Endodermal cell (in vitro differentiated cells): ENCODE measurements at regions not wholly inside any gene's neighbourhood (a gene's known extent, or its start where the extent isn't known, plus 50 kb on each side); places are given as distances from the start of the nearest gene placed in this dataset.

Source experiments
- DNase-seq: peaks from one replicate; pipeline ENCODE4 v3.0.0-alpha.2; 2017
- H3K27ac ChIP-seq: 2 replicates; pipeline ENCODE4 v1.5.1; 2013; ENCODE audit warnings: mild to moderate bottlenecking, low read depth, low read length, moderate library complexity
- H3K27me3 ChIP-seq: 2 replicates; pipeline ENCODE4 v1.6.1; 2013; ENCODE audit warnings: mild to moderate bottlenecking, low read length, moderate library complexity; ENCODE audit not compliant: insufficient read depth, control insufficient read depth, poor library complexity, severe bottlenecking
- H3K36me3 ChIP-seq: 2 replicates; pipeline ENCODE4 v1.7.0; 2013; ENCODE audit warnings: mild to moderate bottlenecking, low read length, moderate library complexity; ENCODE audit not compliant: control insufficient read depth, insufficient read depth
- H3K4me1 ChIP-seq: one replicate; pipeline ENCODE4 v1.7.0; 2013; ENCODE audit warnings: low read length; ENCODE audit not compliant: control insufficient read depth, insufficient read depth
- H3K4me3 ChIP-seq: 2 replicates; pipeline ENCODE4 v1.5.1; 2013; ENCODE audit warnings: mild to moderate bottlenecking, low read length, moderate library complexity
- H3K9ac ChIP-seq: 2 replicates; pipeline ENCODE4 v1.6.1; 2013; ENCODE audit warnings: mild to moderate bottlenecking, low read length, moderate library complexity; ENCODE audit not compliant: poor library complexity, severe bottlenecking; ENCODE audit errors: extremely low read depth
- H3K9me3 ChIP-seq: 2 replicates; pipeline ENCODE4 v1.6.1; 2013; ENCODE audit warnings: mild to moderate bottlenecking, low read length, moderate library complexity; ENCODE audit not compliant: control insufficient read depth
- H3K27ac Mint-ChIP-seq: 2 replicates; pipeline ENCODE4 v1.8.0; 2020; ENCODE audit warnings: mixed read lengths
- H3K27me3 Mint-ChIP-seq: 2 replicates; pipeline ENCODE4 v1.8.0; 2021; ENCODE audit warnings: mild to moderate bottlenecking, mixed read lengths; ENCODE audit not compliant: insufficient read depth
- H3K36me3 Mint-ChIP-seq: 2 replicates; pipeline ENCODE4 v1.8.0; 2020; ENCODE audit warnings: low read depth, mixed read lengths
- H3K4me1 Mint-ChIP-seq: 2 replicates; pipeline ENCODE4 v1.8.0; 2020; ENCODE audit warnings: mixed read lengths
- H3K4me3 Mint-ChIP-seq: 2 replicates; pipeline ENCODE4 v1.8.0; 2020; ENCODE audit warnings: mild to moderate bottlenecking, moderate library complexity, mixed read lengths
- H3K9me3 Mint-ChIP-seq: 2 replicates; pipeline ENCODE4 v1.8.0; 2020; ENCODE audit warnings: mild to moderate bottlenecking, mixed read lengths
- WGBS, 2 experiments: methylation state at CpG; one replicate each; pipeline versions ENCODE4 v1.1.5 to v1.1.7; 2013; ENCODE audit warnings: missing lambda C conversion rate in 2 of 2, mixed read lengths in 1 of 2; ENCODE audit not compliant: insufficient coverage in 1 of 2, insufficient read length in 1 of 2; 5-methylcytosine and 5-hydroxymethylcytosine counted together
- TF ChIP-seq, protein P1 (sequence below): fragments of 200-600 bp; sonication (generic); conservative IDR thresholded peaks from 2 replicates; pipeline ENCODE4 v1.5.0; 2021; ENCODE audit warnings: antibody characterized with exemption, mild to moderate bottlenecking

- H3K27ac Mint-ChIP-seq = no peak overlapping the region
Observed at GRCh38 chr16:13441675-13442074, 478.3 kb upstream of the ERCC4 start.

GRCh38 chr16:13448346-13448745 is 471.6 kb upstream of the ERCC4 start:
- H3K27ac ChIP-seq = no peak overlapping the region

More at GRCh38 chr16:13441675-13442074, 478.3 kb upstream of the ERCC4 start:
- TF ChIP-seq, protein P1, sequence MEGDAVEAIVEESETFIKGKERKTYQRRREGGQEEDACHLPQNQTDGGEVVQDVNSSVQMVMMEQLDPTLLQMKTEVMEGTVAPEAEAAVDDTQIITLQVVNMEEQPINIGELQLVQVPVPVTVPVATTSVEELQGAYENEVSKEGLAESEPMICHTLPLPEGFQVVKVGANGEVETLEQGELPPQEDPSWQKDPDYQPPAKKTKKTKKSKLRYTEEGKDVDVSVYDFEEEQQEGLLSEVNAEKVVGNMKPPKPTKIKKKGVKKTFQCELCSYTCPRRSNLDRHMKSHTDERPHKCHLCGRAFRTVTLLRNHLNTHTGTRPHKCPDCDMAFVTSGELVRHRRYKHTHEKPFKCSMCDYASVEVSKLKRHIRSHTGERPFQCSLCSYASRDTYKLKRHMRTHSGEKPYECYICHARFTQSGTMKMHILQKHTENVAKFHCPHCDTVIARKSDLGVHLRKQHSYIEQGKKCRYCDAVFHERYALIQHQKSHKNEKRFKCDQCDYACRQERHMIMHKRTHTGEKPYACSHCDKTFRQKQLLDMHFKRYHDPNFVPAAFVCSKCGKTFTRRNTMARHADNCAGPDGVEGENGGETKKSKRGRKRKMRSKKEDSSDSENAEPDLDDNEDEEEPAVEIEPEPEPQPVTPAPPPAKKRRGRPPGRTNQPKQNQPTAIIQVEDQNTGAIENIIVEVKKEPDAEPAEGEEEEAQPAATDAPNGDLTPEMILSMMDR = no peak
- H3K9me3 Mint-ChIP-seq = no peaks in the 10 kb centered on the region
- H3K4me1 Mint-ChIP-seq = peaks cover 19% of the 10 kb centered on the region
- no peak overlapping the region for H3K9ac ChIP-seq
- WGBS, 2 experiments = 88 to 94% methylated on average over 2 to 3 of the region's 3 CpGs
- no peaks in the 10 kb centered on the region for H3K27me3 ChIP-seq
- H3K27me3 Mint-ChIP-seq = no peaks in the 10 kb centered on the region
- H3K9me3 ChIP-seq = no peaks in the 10 kb centered on the region
- no peak overlapping the region for H3K27ac ChIP-seq
- no peaks in the 10 kb centered on the region for H3K36me3 Mint-ChIP-seq
- no peaks in the 10 kb centered on the region for H3K4me1 ChIP-seq
- H3K4me3 ChIP-seq = no peak overlapping the region
- H3K4me3 Mint-ChIP-seq = no peak overlapping the region
- H3K36me3 ChIP-seq = no peaks in the 10 kb centered on the region
- no peak for DNase-seq

GRCh38 chr16:13453325-13453724 is 466.6 kb upstream of the ERCC4 start:
- TF ChIP-seq, protein P1 = no peak
- no peak for DNase-seq
- H3K27ac Mint-ChIP-seq = no peak overlapping the region

More at GRCh38 chr16:13448346-13448745, 471.6 kb upstream of the ERCC4 start:
- no peaks in the 10 kb centered on the region for H3K36me3 Mint-ChIP-seq
- Histone ChIP-seq H3K4me3 (no peak overlapping the region), H3K9ac (no peak overlapping the region), H3K36me3 (no peaks in the 10 kb centered on the region), H3K9me3 (no peaks in the 10 kb centered on the region), H3K4me1 (peaks cover 8% of the 10 kb centered on the region), H3K27me3 (no peaks in the 10 kb centered on the region)
- H3K9me3 Mint-ChIP-seq = no peaks in the 10 kb centered on the region
- no peak for DNase-seq
- peaks cover 6% of the 10 kb centered on the region for H3K4me1 Mint-ChIP-seq
- WGBS, 2 experiments = 96 to 97% methylated on average over 4 of the region's 4 CpGs
- TF ChIP-seq, protein P1 = no peak
- no peak overlapping the region for H3K4me3 Mint-ChIP-seq
- no peak overlapping the region for H3K27ac Mint-ChIP-seq
- H3K27me3 Mint-ChIP-seq = no peaks in the 10 kb centered on the region

More at GRCh38 chr16:13453325-13453724, 466.6 kb upstream of the ERCC4 start:
- no peaks in the 10 kb centered on the region for H3K36me3 ChIP-seq
- H3K27me3 ChIP-seq = no peaks in the 10 kb centered on the region
- no peak overlapping the region for H3K27ac ChIP-seq
- no peak overlapping the region for H3K9ac ChIP-seq
- H3K4me1 Mint-ChIP-seq = peaks cover 22% of the 10 kb centered on the region
- H3K36me3 Mint-ChIP-seq = no peaks in the 10 kb centered on the region
- no peaks in the 10 kb centered on the region for H3K27me3 Mint-ChIP-seq
- H3K4me3 ChIP-seq = no peak overlapping the region
- no peak overlapping the region for H3K4me3 Mint-ChIP-seq
- WGBS, 2 experiments = 100% methylated on average over 2 of the region's 2 CpGs; no CpG with 5 or more reads in 1 of the 2 experiments
- peaks cover 16% of the 10 kb centered on the region for H3K4me1 ChIP-seq
- no peaks in the 10 kb centered on the region for H3K9me3 Mint-ChIP-seq
- no peaks in the 10 kb centered on the region for H3K9me3 ChIP-seq
